ENCODE measurements at regions not wholly inside any gene's neighbourhood (a gene's known extent, or its start where the extent isn't known, plus 50 kb on each side); places are given as distances from the start of the nearest gene placed in this dataset.
A peak's percentile ranks its signal among the peaks of the same experiment; 100 is the strongest.

DNA sequence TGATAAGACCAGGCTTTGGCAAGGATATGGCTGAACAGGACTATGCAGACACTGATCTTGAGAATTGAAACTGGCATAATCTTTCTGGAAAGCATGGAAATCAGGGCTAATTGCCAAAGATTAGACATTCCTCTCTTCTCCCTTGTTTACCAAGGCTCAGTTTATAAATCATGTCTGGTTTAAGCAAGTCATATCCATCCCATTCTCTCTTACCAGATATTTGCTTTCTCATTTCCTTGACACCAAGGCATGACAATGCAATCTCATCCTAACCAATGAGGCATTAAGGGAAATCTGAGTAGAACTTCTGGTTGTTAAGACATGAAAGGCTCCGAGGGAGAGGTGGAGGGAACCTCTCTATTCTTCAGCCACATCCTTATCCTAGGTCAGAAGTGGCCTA is 110.3 kb upstream of the CEP85L start:
- DNase-seq = no peak

DNA sequence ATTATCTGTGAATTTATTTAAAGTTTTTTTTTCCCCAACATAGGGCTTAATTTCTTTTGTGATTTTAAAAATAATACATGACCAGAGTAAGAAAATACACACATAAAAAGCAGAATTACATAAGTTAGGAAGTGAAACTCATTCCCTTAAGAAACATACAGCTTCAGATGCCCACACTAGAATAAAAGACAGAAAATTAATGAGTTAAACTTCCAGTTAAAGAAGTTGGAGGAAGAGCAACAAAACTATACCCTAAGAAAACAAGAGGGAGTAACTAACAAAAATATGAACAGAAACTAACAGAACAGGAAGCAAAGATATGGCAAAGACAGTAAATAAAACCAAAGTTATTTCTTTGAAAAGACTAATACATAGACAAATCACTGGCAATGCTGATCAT is 107.6 kb upstream of the CEP85L start:
- DNase-seq = no peak

DNA sequence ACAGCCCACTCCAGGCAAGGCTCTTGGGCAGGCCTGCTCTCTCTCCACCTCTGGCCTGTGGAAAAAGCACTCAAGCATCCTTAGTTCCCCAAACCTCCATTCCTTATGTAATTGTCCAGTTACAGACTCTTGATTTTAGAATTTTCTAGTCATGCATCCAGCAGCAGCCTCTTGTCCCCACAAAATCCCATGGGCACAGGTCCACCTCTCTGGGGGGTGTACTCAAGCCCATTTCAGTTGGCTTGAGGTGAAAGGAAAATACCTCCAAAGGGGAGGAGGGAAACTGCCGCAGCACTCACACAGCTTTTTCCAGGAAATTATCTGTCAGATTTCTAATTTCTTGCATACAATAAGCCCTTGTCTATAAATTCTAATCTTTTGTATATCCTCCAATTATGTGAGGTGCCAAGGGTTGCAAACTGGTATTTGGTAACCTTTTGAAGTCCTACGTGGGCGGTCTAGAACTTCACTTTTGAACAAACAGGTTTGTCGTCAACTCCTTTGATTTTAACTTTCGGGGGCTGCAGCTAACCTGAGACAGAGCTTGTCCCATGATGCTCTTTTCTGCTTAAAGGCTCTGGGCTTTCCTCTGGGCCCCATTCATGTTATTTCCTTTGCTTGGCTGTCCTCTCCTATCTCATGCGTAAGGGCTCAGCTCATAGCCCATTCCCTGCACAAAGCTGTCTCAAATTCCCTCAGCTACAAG is 104.7 kb upstream of the CEP85L start:
- DNase-seq = no peak

DNA sequence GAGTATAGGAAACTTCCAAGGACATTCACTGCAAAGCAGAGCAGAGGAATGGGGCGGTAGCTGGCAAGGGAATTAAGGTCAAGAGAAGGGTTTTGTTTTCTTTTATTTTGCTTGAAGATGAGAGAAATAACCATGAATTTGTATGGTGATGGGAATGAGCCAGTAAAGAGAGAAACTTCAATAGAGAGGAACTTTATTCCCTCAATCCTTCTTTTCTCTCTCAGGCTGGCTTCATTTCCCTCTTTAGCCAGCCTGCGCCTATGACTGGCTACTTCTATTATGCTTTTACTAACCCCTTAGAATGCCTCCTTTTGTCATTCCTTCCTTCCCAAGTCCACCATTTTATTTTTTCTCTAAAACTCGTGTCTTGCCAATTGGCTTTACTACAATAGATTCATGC is 101.4 kb upstream of the CEP85L start:
- no peak for DNase-seq

DNA sequence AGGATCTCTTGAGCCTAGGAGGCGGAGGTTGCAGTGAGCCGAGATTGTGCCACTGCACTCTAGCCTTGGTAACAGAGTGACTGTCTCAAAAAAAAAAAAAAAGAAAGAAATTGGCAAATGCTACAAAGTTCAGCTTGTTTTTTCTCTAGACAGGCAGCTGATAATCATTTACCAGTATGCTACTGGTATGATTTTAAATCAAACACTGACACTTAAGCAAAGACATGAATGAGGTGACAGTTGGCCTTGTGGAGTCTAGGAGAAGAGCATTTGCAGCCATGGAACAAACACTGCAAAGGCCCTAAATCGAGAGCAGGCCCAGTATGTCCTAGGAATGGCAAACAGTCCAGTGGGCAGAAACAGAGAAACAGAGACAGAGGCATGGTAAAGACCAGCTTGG is 99.7 kb upstream of the CEP85L start:
- no peak for DNase-seq

DNA sequence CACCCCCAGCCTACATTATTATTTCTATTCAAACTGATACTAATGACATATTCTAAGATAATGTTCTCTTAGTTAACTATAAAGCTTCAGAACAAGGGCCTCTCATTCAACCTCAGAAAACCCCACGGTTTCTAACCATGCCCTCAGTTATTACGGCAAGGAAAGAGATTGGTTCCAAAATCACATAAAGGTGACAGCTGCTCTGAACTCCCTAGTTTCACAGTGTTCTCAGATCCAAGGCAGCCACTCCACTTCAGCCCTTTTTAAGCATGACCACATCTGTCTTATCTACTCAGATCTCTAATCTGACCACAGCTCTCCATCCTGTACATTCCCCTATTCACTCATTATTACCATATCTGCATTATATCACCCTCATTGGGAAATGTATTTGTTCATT is 98.8 kb upstream of the CEP85L start:
- no peak for DNase-seq

DNA sequence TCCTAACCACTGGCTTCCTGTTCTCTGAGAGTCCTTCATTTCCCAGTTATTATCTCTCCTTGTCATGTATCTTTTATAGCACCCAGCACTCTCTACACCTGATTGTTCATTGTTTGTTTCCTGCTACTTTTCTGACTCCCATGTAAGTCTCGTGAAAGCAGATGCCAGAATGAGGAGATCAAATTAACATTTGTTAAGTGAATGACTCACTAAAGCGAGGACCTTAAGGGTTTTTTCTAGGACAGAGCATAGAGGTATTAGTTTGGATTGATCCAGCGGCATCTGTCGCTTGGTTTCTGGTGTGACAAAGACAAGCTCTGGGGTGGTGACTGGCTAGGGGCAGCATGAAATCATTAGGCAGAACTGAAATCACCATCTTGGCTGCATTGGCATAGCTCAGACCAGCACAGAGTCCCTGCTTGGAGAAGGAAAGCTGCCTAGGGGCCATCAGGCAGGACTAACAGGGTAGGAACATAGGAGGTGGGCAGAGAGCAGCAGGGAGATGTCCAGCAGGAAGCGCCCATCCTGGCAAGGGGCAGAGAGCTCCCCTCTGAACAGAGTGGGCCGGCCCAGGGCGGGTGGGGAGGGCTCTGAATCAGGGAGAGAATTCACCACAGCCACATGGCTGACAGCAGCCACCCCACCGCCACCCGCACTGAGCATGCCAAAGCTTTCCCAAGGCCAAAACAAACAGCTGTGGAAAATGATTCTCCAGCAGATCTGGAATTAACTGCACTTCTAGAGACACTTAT is 97.1 kb upstream of the CEP85L start:
- DNase-seq = peak; percentile 79

DNA sequence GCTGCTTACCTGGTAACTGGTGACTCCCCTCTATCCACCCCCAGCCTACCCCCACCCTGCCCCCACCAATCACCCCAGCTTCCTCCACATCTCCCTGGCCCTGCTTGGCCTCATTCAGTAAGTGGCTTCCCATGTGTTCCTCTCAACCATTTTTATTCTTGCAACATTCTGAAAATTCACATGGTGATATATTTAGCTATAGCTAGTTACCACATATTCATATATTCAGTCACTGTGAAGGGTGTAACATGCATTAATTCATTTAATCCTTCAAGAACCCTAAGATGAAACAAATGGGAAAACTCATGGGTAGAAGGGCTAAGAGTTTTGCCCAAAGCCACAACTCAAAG is 95.4 kb upstream of the CEP85L start:
- no peak for DNase-seq

DNA sequence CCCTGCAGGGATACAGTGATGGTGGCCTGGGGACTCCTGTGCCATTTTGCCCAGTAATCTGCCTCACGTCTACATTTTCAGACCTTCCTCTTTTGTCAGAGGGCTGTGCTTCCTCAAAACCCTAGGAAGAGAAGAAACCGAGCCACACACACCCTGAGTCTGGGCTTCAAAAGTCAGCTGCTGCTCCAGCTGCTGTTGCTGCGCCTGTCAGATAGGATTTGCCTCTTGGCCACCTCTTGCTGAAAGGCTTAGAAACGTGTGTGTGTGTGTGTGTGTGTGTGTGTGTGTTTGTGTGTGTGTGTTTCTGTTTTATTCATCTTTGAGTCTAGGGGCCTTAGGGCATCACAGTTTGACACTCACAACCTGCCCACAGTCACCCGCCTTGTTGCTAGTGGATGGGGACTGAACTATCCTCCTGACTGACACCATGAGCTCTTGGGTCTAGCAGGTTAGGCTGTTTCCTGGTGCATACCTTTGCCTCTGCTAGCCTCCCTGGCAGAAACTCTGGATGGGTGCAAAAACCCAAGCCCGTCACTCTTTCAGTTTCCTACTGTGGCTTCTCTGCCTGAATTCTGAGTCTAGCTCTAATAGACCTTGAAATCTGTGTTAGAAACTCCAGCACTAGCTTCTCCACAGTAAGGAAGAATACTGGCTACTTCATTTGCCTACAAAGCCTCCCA is 94.9 kb upstream of the CEP85L start:
- no peak for DNase-seq

DNA sequence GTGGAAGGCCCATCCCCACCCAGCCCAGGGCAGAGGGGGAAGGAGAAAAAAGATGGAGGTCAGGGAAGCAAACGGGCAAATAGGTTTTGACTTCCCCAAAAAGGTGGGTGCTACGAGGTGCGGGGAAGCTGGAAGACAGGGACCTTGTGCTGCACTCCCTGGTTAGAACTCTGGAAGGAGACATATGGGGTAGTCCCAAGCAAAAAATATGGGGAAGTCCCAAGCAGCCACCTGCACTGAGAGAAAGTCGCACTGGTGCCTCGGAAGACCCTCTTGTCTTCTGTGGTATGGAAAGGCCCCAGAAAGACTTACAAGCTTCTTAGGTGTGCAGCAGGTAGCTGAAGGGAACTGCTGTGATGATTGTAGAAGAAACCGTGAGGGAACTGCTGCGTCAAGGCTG is 93.8 kb upstream of the CEP85L start:
- no peak for DNase-seq

DNA sequence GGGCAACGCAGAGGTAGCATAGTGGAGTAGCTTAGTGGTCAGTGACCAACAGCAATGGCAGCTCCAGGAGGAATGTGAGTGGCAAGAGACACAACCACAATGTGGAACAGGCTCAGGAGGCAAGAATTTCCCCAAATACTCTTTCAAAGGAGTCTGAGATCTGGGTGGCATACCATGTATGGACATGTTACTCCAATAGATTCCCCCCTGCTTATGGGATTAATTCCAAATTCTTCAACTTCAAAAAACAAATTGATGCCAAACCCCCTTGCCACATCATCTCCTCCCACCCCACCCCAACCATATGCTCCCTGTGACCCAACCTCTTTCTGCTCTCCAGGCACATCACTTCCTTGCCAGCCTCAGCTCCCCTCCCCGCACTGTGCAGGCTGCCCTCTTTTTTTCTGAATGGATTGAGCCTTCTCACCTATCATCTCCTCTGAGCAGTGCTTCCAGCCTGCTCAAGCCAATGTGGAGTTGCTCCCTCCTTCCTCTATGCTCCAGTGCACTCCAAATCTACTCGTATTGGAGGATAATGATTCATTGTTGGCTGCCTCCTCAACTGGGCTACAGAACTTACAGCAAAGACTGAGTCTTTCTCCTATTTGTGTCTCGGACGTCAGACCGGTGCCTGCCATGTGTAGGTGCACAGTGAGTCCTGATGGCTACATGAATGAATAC is 93.0 kb upstream of the CEP85L start:
- no peak for DNase-seq

DNA sequence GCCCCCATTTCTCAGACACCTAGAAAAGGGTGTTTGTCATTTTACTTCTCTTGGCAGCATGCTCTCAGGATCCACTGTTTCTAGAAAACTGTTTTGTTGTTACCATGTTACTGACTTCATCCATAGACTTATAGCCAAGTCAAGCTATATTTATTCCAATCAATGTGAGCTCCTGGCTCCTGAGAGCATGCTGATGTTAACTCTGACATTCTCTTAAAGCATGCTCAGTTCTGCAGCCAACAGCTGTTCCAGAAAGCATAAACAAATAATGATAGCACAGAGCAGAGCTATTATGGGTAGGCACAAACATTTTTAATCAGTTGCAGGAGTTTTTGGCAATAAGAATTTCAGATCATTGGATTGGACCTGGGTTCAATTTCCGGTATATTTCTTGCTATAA is 92.4 kb upstream of the CEP85L start:
- no peak for DNase-seq

DNA sequence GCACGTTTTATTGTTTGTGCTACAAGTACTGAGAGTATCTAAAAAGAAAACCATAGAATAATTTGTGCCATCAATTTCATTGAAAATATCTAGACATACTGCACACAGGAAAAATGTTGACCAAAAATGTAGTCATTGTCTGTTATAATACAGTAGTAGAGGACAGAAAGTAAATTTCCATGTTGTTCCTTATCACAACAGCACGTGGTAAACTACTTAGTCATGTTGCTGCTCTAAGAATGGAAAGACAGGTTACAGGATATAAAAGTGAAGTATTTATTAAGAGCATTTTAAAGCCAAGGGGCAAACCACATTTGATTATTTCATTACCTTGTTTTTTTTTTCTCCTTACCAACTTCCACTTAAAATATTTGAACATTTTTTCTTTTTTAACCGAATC is 89.0 kb upstream of the CEP85L start:
- DNase-seq = peak; percentile 97

DNA sequence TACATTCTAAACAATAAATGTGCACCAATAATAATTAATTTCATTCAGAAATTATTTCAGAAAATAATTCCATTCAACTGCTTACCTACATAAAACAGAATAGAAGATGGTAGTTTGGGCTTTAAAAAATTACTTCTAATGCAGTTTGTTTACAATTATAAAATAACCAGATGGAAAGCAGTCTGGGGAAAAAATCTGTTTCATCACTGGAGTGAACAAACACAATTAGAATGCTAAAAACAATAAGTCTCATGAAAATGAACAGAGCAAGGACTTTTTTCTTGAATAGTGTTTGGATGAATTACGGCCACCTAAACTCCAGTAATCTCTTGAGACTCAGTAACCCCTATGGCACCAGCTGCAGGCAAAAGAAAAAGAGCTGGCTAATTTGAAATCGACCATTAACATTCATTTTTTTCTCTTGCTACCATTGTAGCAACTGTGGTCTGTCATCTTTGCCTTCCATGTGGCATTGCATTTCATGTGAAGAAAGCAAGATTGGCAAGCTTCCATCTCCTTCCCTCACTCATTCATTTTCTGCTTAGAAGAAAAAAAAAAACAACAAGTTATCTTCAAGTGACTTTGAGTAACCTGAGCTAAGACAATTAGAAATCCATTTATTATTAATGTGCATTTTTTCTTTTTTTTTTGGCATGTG is 88.4 kb upstream of the CEP85L start:
- peak; percentile 97 for DNase-seq

DNA sequence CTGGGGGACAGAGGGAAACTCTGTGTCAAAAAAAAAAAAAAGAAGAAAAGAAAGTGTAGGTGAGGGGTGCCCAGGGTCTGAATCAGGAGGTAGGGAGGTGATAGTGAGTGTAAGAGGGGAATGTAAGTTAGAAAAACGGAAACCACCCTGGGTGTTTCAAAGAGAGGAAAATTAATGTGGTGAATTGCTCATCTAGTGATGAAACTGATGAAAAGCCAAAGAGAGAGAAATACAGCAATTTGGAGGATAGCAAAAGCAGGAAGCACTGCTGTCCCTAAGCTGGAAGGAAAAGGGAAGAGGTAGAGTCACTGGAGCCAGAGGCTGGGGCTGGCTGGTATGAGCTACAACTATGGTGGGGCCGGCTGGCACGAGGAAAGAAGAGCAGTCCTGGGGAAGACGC is 85.0 kb upstream of the CEP85L start:
- no peak for DNase-seq

DNA sequence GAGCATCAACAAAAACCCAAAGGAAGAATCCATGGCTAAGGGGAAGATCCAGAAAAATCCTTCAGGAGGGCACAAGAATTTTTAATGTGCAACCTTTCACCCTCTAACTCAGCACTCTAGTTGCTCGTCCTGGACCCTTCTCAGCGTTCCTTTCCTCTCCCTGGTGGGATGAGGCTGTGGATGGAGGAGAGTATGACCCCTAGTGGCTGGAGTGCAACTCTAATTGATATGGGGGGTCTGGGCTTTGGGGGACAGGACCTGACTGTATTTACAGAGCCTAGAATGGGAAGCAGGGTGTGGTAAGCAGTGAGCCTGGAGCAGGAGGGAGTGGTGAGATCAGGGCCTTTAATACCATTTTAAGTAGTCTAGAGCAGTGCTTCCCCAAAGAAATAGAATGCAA is 83.9 kb upstream of the CEP85L start:
- DNase-seq = no peak

DNA sequence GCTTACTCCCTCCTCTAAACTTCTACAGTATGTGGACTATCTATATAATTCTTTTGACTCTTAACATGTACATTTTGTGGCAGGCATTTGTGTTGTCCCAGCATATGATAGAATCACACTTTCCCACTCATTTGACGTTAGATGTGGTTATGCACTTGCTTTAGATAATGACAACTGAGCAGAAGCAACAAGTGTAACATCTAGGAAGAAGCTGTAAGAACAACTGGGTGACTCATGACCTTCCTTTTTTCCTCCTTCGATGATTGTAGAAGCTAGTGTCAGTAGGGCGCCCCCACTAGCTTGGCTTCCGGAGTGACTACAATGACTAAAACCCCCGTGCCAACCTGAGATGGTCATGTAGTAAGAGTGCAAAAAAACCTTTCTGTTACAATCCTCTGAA is 74.6 kb upstream of the CEP85L start:
- DNase-seq = no peak

DNA sequence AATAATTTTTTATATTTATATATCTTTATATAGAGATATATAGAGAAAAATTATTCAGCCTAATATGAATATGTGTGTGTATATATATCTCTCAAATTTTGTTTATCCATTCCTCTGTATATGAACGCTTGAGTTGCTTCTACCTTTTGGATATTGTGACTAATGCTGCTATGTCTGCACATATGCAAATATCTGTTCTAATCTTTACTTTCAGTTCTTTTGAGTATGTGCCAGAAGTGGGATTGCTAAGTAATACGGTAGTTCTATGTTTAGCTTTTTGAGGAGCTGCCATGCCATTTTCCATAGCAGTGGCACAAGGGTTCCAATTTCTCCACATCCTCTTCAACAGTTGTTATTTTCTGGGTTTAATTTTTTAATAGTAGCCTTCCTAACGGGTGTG is 72.8 kb upstream of the CEP85L start:
- no peak for DNase-seq

DNA sequence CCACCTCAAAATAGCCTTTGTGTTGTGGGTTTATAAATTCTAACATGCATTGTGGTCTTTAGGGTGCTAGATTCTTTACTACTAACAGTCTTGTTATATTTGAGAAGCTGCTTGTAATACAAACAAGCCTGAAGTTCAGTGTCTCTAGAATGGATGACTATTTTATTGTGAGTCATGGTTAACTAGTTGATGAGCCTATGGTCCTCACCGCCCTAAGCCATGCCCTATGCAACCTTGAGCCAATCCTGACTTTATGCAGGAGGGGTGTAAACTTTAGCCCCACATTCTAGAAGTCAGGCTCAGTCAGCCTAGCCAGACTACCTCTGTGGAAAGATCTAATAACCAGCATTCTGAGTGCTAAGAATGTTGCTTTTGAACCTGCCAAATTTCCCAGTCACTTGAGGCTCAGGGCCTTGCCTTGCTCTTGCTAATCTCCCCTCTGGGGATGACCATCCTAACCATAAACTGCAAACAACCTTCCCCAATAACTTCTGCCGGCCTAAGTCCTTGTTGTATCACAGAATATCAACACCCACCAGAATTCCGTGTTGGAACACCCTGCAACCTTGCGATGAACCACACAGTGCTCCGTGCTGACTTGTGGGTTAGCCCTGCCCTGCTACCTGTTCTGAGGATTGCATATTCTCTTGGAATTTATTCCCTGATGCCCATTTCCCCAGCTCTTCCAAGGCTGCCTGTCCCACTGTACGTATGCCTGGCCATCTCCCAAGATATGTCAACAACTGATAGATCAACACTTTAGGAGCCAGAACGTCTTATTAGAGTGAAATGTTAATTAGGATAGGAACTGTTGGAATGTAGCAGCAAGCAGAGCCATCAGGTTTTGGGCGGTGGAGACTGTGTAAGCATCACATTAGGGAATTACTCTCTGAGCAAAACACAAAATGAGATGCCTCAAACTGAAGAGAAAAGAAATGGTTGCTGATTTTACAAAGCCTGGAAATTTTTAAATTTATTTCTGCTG is 71.7 kb upstream of the CEP85L start:
- DNase-seq = no peak

DNA sequence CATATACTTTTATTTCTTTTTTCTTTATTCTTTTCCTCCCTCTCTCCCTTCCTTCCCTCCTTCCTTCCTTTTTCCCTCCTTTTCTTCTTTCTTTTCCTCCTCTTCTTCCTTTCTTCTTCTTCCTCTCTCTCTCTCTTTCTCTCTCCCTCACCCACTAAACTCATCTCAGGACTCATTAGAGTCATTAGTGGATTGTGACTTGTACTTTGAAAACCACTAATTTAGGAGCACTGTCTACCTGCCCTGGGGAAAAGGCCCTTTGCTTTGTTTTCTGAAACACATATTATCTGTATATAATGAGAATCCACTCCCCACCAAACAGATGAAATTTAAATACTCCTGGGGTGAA is 68.7 kb upstream of the CEP85L start:
- DNase-seq = no peak

DNA sequence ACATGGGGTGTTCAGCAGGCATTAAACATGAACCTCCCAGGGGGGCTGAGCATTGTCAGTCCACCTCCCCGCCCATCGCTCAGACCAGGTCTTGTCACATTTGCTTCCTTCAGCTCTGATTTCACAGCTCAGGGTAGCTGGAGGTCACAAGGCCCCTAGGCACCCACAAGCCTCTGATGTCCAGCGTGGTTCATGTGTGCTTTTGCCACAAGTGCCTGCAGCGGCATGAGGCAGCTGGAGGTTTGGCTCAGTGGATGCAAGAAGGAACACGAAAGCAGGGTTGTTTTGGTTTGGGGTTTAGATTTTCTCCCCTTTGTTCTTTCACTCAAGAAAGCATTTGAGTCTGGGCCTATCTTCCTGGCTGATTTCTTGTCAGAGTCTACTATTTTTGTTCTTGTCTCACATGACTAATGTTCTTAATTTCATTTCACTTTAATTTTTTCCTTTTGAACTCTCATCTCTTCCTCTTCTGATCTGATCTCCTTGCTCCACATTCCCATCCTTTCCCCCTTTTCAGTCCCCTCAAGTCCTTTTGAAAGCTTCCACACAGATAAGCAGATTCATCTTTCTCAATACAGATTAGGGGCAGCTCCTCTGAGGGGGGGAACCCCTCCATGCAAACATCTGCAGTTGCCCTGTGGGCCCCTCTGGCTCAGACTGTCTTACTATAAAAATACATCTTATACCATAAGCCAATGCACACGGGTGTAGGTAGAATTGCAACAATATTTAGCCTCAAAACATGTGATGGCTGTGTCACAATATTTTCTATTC is 68.1 kb upstream of the CEP85L start:
- DNase-seq = no peak
